WI38 (cell line): ENCODE measurements at regions not wholly inside any gene's neighbourhood (a gene's known extent, or its start where the extent isn't known, plus 50 kb on each side); places are given as distances from the start of the nearest gene placed in this dataset.

ENCODE experiments used
- H3K4me3 ChIP-seq: 2 replicates; pipeline ENCODE4 v1.5.1; 2011; ENCODE audit warnings: low read depth, mild to moderate bottlenecking, control low read depth, low read length
- TF ChIP-seq, protein P1 (sequence below): IDR thresholded peaks from 2 replicates; pipeline ENCODE4 v1.5.1; 2012; ENCODE audit warnings: low read depth, mild to moderate bottlenecking, control low read depth, low read length

DNA sequence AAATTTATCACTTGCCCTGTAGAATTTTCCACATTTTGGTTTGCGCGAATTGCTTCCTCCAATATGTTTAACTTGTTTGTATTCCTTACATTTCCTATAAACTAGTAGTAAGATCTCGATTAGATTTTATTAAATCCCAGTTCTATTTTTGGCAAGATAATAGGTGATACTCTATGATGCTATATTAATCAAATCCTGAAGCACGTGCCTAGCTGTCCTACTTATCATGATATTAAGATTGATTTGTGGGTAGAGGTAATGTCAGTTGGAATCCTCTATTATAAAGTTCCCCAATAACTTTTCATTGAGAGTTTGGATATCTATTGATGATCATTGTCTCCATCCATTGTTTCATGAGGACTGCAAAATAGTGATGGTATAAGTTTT is 82.8 kb upstream of the RIPOR2 start:
- TF ChIP-seq, protein P1, sequence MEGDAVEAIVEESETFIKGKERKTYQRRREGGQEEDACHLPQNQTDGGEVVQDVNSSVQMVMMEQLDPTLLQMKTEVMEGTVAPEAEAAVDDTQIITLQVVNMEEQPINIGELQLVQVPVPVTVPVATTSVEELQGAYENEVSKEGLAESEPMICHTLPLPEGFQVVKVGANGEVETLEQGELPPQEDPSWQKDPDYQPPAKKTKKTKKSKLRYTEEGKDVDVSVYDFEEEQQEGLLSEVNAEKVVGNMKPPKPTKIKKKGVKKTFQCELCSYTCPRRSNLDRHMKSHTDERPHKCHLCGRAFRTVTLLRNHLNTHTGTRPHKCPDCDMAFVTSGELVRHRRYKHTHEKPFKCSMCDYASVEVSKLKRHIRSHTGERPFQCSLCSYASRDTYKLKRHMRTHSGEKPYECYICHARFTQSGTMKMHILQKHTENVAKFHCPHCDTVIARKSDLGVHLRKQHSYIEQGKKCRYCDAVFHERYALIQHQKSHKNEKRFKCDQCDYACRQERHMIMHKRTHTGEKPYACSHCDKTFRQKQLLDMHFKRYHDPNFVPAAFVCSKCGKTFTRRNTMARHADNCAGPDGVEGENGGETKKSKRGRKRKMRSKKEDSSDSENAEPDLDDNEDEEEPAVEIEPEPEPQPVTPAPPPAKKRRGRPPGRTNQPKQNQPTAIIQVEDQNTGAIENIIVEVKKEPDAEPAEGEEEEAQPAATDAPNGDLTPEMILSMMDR, result no peak
- H3K4me3 ChIP-seq, result no peak overlapping the region

DNA sequence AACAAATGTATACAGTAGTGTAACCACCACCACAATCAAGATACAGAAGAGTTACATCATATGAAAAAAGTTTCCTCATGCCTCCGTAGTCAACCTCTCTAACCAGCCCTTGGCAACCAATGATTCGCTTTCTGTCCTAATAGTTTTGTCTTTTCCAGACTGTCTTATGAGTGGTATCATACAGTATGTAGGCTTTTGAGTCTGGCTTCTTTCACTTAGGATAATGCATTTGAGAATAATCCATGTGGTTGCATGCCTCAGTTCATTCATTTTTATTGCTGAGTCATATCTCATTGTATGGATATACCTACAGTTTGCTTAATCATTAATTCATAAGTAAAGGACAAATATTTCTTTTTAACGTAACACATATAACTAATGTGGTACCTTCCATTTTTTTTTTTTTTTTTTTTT is 86.4 kb upstream of the RIPOR2 start:
- H3K4me3 ChIP-seq, result no peak overlapping the region
- TF ChIP-seq, protein P1, result no peak

DNA sequence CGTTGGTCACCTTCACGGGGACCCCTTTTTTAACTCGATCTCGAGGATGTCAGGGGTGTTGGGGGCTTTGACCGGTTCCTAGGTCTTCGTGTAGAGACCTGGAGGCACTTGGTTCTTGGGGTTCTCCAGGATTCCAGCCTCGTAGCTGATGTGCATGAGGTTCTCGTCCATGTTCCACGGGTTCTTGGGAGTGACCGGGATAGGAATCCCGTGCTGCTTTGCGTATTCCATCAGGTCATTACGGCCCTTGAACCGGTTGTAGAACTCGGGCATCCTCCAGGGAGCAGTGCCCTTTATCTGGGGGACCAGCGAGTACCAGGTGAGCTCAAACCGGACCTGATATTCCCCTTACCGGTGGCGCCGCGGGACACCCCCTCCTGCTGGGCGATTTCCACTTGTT is 88.0 kb upstream of the RIPOR2 start:
- TF ChIP-seq, protein P1, result no peak
- no peak overlapping the region for H3K4me3 ChIP-seq

DNA sequence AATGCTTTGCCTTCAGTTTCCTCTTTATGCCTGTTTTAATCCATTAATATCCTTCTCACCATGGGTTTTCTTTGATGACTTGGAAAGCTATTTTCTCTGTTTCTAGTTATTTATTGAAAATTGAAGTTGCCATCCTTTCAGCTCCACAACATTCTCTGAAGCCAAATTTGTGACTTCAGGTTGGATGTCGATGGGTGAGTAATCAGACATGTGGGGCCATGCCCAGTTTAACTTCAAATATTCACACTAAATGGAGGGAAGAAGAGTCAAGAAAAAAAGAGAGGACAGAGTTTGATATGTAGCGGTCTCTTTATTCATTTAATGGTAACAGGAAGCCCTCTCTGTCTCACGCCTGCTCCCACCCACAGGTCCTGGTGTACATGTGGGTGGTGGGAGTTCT is 89.1 kb upstream of the RIPOR2 start:
- TF ChIP-seq, protein P1, result no peak
- H3K4me3 ChIP-seq, result no peak overlapping the region

DNA sequence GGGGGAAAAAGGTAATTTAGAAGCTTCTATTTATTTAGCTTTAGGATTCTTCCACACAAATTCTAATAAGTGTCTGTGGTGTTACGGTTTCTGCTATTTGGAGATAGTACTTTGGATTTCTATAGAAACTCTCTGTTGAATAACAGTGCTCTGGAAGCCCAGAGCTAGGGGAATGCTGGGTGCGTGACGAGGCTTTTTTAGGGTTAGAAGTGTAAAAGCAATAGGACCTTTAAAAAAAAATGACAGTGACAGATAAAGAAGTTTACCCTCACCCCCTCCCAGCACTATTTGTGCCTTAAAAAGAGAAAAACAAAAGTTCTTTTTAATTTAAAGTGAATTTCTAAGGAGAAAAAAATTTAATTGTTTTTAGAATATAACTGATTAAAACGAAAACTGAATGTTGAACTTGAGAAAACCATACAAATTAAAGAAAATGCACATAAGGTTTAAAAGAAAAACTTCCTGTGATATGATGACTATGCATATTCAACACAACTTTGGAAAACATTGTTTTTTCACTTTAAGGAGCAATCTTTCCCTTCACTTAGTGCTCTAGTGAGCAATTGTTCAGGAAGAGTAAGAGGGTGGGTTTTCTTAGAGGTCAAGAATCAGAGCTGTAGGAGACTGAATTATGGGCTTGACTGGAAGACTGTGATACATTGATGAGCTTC is 89.6 kb upstream of the RIPOR2 start:
- no peak overlapping the region for H3K4me3 ChIP-seq
- TF ChIP-seq, protein P1, result no peak

DNA sequence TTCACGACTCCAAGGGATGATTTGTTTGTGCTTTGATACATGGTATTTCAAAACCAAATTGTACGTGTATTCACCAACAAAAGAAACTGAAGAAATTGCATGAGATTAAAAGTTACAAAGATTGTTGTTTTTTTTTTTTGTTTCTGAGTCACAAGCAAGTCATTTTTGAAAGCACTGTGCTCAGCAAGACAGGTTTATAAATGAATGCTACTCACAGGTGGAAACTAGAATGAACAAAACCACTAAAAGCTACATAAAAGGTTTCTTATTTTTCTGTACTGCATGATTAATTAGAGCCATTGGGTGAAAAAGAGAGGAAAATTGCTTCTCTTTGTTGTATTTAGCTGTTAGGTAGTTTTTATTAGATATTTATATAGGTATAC is 90.2 kb upstream of the RIPOR2 start:
- TF ChIP-seq, protein P1, result no peak

DNA sequence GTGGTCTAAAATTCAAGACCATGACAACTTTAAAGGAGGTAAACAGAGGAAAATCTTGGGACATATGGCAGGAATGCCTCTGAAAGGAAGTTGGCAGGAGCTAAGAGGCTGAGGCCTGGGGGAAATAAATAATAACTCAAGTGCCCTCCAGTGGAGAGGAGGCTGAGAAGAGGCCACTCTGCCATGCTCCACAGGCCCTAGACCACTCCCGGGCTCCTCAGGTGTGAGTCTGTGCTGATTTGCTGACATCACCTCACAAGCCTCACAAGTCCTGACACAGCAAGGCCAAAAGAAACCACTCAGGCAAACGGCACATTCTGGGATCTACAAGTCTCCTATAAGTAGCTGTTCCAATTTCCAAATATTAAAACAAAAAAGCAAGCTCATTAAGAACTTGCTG is 91.0 kb upstream of the RIPOR2 start:
- H3K4me3 ChIP-seq, result no peak overlapping the region
- TF ChIP-seq, protein P1, result no peak

More for the DNA sequence above, 90.2 kb upstream of the RIPOR2 start:
- H3K4me3 ChIP-seq, result no peak overlapping the region
